HG02938 (cell line): ENCODE measurements at regions not wholly inside any gene's neighbourhood (a gene's known extent, or its start where the extent isn't known, plus 50 kb on each side); places are given as distances from the start of the nearest gene placed in this dataset.
"Not testable (repeated sequence)": the region's sequence is repeated elsewhere in the genome, so short reads cannot be mapped to it uniquely, and the experiment has no call there.

Experiments
- ATAC-seq: cut with Tn5 transposase; IDR thresholded peaks from one replicate; pipeline ENCODE4 v1.9.1; 2021; ENCODE audit warnings: mild to moderate bottlenecking, moderate library complexity; ENCODE audit not compliant: unreplicated experiment

- ATAC-seq: not testable (repeated sequence)
Observed at GRCh38 chr2:195228547-195228946, 428.5 kb upstream of the SLC39A10 start.

GRCh38 chr2:195214072-195214471, 443.0 kb upstream of the SLC39A10 start:
- ATAC-seq: no peak

- ATAC-seq: no peak
Observed at GRCh38 chr2:195212586-195212985, 444.4 kb upstream of the SLC39A10 start.

GRCh38 chr2:195202163-195202845, 454.7 kb upstream of the SLC39A10 start:
- ATAC-seq: no peak

- no peak for ATAC-seq
Observed at GRCh38 chr2:195199864-195200263, 457.2 kb upstream of the SLC39A10 start.

- no peak for ATAC-seq
Observed at GRCh38 chr2:195181059-195181705, 475.8 kb upstream of the SLC39A10 start.

GRCh38 chr2:195168369-195168768, 488.7 kb upstream of the SLC39A10 start:
- ATAC-seq: no peak

GRCh38 chr2:195164930-195165329, 492.1 kb upstream of the SLC39A10 start:
- no peak for ATAC-seq

GRCh38 chr2:195162918-195163317, 494.1 kb upstream of the SLC39A10 start:
- no peak for ATAC-seq

GRCh38 chr2:195162194-195162593, 494.8 kb upstream of the SLC39A10 start:
- ATAC-seq: no peak

GRCh38 chr2:195160963-195161362, 496.1 kb upstream of the SLC39A10 start:
- ATAC-seq: no peak

GRCh38 chr2:195151711-195152110, 505.3 kb upstream of the SLC39A10 start:
- no peak for ATAC-seq

- ATAC-seq: no peak
Observed at GRCh38 chr2:195150819-195151218, 506.2 kb upstream of the SLC39A10 start.

GRCh38 chr2:195148004-195148403, 509.0 kb upstream of the SLC39A10 start:
- ATAC-seq: no peak

GRCh38 chr2:195146761-195147541, 510.1 kb upstream of the SLC39A10 start:
- no peak for ATAC-seq

- no peak for ATAC-seq
Observed at GRCh38 chr2:195138435-195138834, 518.6 kb upstream of the SLC39A10 start.

- ATAC-seq: not testable (repeated sequence)
Observed at GRCh38 chr2:195125889-195126288, 531.1 kb upstream of the SLC39A10 start.

- ATAC-seq: no peak
Observed at GRCh38 chr2:195124391-195125079, 532.5 kb upstream of the SLC39A10 start.

GRCh38 chr2:195122653-195123052, 534.4 kb upstream of the SLC39A10 start:
- no peak for ATAC-seq

- ATAC-seq: no peak
Observed at GRCh38 chr2:195121341-195121740, 535.7 kb upstream of the SLC39A10 start.

GRCh38 chr2:195119231-195119630, 537.8 kb upstream of the SLC39A10 start:
- no peak for ATAC-seq
